Muscle layer of colon (tissue), 2 donors: ENCODE measurements at regions not wholly inside any gene's neighbourhood (a gene's known extent, or its start where the extent isn't known, plus 50 kb on each side); places are given as distances from the start of the nearest gene placed in this dataset.

Experiments used
- H3K27ac ChIP-seq: one replicate; pipeline ENCODE4 v1.7.0; 2013; ENCODE audit warnings: low read depth, mild to moderate bottlenecking, low read length, moderate library complexity
- H3K27me3 ChIP-seq, 2 donors: one replicate each; pipeline ENCODE4 v1.7.0; 2013; ENCODE audit warnings: low read length in 2 of 2, mild to moderate bottlenecking in 2 of 2; ENCODE audit not compliant: insufficient read depth in 2 of 2, control insufficient read depth in 1 of 2
- H3K36me3 ChIP-seq: one replicate; pipeline ENCODE4 v1.7.0; 2013; ENCODE audit warnings: mild to moderate bottlenecking, low read length; ENCODE audit not compliant: insufficient read depth
- H3K4me1 ChIP-seq: one replicate; pipeline ENCODE4 v1.7.0; 2013; ENCODE audit warnings: mild to moderate bottlenecking, low read length; ENCODE audit not compliant: insufficient read depth
- H3K4me3 ChIP-seq, 2 donors: one replicate each; pipeline ENCODE4 v1.7.0; 2013; ENCODE audit warnings: low read length in 2 of 2, low read depth in 1 of 2, mild to moderate bottlenecking in 1 of 2, moderate library complexity in 1 of 2
- H3K9ac ChIP-seq: one replicate; pipeline ENCODE4 v1.7.0; 2013; ENCODE audit warnings: low read length
- H3K9me3 ChIP-seq: one replicate; pipeline ENCODE4 v1.7.0; 2013; ENCODE audit warnings: mild to moderate bottlenecking, low read length
- donor health status: abdominal sarcoma.
- donor health status: Adenocarcinoma of cecum.

DNA sequence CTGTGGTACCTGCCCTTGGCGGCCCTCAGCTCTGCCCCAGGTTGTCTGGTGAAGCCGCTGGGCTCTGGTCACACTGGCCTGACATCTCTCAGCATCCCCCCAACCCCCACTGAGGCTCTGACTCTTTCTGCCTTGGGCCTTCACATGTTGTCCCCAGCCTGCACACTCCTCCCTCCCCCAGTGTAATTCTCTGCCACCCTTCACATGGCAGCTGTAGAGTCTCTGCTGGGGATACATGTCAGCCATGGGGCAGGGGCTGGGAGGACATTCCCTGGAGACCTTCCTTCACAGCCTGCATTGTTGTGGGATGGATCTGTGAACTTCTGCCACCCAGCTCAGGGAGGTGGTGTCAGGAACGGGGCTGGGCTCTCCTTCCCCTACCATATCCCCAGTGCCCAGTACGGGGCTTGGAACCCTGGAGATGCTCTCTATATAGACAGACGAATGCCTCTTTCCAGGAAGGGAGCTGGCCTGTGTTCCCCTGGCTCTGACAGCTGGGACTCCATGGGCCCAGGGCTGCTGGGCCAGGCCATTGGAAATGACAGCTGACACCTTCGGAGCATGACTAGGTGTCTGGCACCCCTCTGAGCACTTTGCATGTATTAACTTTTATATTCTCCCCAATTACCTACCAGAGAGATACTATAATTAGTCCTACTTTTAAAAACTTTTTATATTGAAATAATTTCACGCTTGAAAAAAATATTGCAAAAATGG lies 151.5 kb downstream of the INHBB start:
- Histone ChIP-seq H3K27me3 (no peaks in the 10 kb centered on the region), H3K4me1 (no peaks in the 10 kb centered on the region), H3K36me3 (no peaks in the 10 kb centered on the region), H3K27ac (no peak overlapping the region), H3K4me3 (no peak overlapping the region), H3K9ac (no peak overlapping the region), H3K9me3 (no peaks in the 10 kb centered on the region)

DNA sequence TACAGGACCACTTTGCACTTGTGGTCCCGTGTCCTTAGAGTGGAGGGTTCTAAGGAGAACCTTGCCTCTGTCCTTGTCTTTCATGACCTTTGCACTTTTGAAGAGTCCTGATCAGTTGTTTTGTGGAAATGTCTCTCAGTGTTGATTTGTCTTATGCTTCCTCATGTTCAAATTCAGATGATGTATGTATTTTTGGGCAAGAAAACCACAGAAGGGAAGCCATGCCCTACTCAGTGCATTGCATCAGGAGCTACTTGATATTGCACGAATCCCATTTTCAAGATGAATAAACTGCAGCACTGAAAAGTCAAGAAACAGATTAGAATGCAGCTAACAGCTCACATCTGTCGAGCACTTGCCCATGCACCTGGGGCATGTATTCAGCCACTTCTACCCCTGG lies 152.2 kb downstream of the INHBB start:
- Histone ChIP-seq H3K9me3 (no peaks in the 10 kb centered on the region), H3K9ac (no peak overlapping the region), H3K4me3 (no peak overlapping the region), H3K36me3 (no peaks in the 10 kb centered on the region), H3K27me3 (no peaks in the 10 kb centered on the region), H3K27ac (no peak overlapping the region), H3K4me1 (no peaks in the 10 kb centered on the region)

DNA sequence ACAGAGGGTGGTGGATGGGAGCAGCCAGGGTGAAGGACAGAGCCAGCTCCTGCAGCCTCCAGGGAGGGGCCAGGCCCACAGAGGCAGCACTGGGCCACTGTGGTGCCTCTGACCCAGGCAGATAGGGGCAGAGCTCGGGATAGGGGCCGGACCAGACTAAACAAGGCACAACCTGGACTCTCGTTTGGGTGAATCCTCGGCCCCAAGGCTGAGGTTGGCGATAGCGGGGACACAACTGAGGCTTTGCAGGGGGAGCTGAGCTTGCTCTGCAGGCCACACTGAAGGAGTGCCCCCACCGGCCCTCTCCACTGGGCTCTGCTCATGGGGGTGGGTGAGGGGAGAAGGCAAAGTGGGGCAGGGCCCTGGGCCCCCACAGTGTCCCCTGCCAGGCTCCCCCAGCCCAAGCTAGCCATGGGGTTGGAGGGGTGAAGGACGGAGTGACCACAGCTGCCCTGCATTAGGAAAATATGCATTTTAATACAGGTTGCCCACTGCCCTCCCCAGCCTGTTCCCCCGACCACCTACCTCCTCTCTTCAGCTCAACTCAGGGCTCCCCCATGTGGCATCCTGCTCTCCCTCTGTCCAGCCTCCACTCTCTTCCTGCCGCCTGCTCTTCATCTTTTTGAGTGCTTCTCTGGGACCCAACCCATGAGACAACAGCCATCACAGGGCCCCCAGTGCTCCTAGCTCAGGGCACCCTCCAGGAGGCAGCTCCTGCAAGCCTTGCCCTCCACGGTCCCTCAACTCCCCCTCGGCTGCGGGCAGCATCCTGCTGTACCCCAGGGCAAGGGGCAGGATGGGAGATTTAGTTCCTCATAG lies 152.8 kb downstream of the INHBB start:
- Histone ChIP-seq H3K4me3 (no peak overlapping the region), H3K9ac (no peak overlapping the region), H3K9me3 (no peaks in the 10 kb centered on the region), H3K4me1 (no peaks in the 10 kb centered on the region), H3K36me3 (no peaks in the 10 kb centered on the region), H3K27me3 (no peaks in the 10 kb centered on the region), H3K27ac (no peak overlapping the region)

DNA sequence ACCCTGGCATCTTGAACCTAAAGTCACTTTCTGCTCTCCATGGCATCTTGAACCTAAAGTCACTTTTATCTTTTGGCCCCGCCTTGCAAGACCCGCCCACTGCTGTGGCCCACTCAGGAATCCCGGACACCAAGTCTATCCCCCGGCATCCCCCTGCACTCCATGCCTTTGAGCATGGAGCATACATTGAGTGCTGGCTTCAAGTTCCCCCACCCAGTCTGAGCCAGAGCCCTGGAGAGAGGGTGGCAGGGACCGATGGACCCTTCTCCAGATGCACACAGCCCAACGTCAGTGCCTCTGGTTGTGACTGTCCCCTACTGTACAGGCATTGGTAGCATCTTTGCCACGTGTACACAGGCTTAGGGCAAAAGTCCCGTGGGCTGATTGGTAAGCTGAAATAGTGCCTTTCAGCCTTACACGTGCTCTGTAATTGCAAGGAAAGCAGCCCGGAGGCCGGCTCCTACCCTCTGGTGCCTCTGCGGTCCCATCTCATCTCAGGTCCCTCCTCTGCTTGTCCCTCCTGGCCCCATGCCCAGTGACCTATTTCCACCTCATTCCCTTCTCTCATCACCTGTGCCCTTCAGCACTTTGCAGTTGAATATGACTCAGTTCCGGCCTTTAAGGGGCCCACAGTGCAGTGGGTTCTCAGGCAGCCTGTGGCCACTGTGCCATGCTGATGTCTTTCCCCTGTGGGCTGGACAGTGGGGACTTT lies 154.0 kb downstream of the INHBB start:
- no peaks in the 10 kb centered on the region for H3K4me1 ChIP-seq
- no peaks in the 10 kb centered on the region for H3K27me3 ChIP-seq
- H3K36me3 ChIP-seq, result no peaks in the 10 kb centered on the region
- H3K4me3 ChIP-seq, result no peak overlapping the region
- H3K27ac ChIP-seq, result no peak overlapping the region
- H3K9me3 ChIP-seq, result no peaks in the 10 kb centered on the region
- H3K9ac ChIP-seq, result no peak overlapping the region

DNA sequence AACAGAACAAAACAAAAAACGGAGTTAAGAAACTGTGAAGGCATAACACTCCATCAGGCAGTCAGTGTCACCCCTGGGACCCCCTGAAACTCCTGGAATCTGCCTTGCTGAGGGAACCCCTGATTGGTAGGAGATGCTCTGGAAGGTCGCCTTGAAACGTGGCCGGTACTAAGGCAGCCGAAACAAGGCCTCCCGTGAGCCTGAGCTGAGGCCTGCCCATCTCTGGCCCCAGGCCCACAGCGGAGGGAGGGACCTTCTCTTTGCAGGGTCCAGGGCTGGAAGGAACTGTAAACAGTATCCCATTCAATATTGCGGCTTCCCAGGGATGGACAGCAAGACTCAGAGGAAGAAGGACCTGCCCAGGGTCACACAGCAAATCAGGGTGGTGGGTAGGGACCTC lies 155.7 kb downstream of the INHBB start:
- H3K27me3 ChIP-seq, result no peaks in the 10 kb centered on the region
- H3K4me1 ChIP-seq, result no peaks in the 10 kb centered on the region
- H3K9me3 ChIP-seq, result no peaks in the 10 kb centered on the region
- no peak overlapping the region for H3K9ac ChIP-seq
- H3K36me3 ChIP-seq, result no peaks in the 10 kb centered on the region
- no peak overlapping the region for H3K4me3 ChIP-seq
- no peak overlapping the region for H3K27ac ChIP-seq

DNA sequence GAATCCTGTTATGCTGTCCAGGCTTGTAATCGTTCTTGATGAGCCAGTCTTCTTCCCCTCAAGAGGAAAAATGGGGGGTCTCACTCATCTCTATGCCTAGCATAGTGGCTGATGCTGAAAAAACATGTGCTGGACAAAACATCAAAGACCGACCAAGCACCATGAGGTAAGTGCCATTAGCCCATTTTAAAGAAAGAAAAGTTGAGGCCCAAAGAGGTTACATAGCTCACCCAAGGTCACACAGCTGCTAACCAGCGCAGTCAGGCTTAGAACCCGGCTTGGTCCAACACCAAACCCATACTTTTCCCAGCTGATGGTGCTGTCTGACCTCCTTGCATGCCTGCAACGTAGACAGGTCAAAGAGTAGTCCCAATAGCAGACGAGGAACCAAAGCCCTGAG lies 156.4 kb downstream of the INHBB start:
- Histone ChIP-seq H3K36me3 (no peaks in the 10 kb centered on the region), H3K4me1 (no peaks in the 10 kb centered on the region), H3K9me3 (no peaks in the 10 kb centered on the region), H3K27ac (no peak overlapping the region), H3K27me3 (no peaks in the 10 kb centered on the region), H3K9ac (no peak overlapping the region), H3K4me3 (no peak overlapping the region)

DNA sequence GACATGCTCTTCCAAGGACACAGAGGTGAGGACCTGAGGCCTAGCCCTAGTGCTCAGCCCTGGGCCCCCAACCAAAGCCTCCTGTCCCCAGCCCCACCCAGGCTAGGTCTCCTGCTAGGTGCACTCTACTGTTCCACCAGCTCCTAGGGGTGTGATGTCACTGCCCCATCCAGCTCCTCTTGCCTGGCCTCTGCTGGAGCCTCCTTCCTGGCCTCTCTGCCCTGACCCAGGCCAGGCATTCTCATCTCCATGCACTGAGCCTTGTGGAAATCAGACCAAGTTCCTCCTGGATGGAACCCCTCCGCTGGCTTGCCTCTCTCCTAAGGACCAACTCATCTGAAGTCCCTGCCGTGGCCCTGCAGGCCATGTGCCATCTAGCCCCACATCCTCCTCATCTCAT lies 156.8 kb downstream of the INHBB start:
- Histone ChIP-seq H3K36me3 (no peaks in the 10 kb centered on the region), H3K9ac (no peak overlapping the region), H3K4me1 (no peaks in the 10 kb centered on the region), H3K9me3 (no peaks in the 10 kb centered on the region), H3K4me3 (no peak overlapping the region), H3K27me3 (no peaks in the 10 kb centered on the region), H3K27ac (no peak overlapping the region)

DNA sequence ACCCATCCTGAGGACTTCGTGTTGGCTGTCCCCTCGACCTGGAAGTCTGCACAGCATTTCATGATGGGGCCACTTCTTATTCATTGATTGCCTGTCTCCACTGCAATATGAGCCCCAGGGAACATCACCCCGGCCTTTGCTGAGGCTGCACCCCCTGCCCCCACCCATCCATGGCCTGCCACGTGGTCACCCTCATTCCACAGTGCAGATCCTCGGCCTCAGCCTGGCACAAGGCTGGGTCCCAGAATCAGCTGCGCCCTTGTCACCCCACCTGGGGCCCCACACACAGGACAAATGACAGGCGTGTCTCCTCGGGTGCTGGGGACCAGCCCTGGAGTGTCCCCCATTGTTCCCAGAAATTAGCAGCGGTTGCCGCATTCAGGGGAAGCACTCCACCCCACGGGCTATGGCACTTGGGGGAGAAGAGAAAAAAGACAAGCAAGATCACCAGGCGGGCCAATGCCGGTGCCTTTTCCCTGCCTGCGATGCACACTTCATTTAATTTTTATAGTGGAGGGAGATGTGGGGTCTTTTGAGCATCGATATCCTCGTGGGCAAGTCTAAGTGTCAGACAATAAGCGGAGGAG lies 157.4 kb downstream of the INHBB start:
- H3K36me3 ChIP-seq, result no peaks in the 10 kb centered on the region
- no peak overlapping the region for H3K4me3 ChIP-seq
- H3K9ac ChIP-seq, result no peak overlapping the region
- H3K9me3 ChIP-seq, result no peaks in the 10 kb centered on the region
- no peak overlapping the region for H3K27ac ChIP-seq
- H3K27me3 ChIP-seq, result no peaks in the 10 kb centered on the region
- no peaks in the 10 kb centered on the region for H3K4me1 ChIP-seq

DNA sequence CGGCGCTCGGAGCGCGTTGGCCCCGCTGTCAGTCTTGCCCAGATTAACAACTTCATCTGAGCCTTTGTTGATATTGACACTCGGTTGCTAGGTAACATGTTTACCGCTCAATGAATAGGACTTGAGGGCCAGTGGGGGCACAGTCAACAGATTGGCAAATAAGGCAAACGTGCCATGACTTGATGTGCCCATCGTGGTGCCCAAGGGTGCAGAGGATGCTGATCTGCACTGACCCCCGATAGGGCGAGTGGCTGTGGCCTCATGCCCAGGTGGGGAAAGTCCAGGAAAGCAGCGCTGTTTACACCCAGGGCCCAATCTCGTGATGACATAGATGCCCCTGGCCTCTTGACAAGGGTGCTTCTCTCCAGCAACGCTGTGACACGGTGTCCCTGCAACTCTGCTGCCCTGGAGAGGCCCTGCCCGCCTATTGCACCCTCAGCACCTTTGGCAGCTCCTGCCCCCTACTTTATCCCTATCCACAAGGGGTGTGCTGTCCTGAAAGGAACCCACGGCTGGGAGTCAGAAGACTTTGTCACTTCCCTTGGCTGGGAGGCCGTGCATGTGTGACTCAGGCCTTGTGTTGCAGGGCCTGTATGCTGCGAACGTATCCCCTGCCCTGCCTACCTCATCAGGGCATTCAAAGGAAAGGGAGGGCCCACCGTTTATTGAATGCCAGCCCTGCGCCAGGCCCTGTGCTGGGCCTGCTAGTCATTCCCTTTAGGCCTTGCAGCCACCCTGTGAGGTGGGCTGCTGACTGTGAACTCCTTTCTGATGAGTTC lies 158.0 kb downstream of the INHBB start:
- Histone ChIP-seq H3K4me1 (no peaks in the 10 kb centered on the region), H3K9ac (no peak overlapping the region), H3K27ac (no peak overlapping the region)

DNA sequence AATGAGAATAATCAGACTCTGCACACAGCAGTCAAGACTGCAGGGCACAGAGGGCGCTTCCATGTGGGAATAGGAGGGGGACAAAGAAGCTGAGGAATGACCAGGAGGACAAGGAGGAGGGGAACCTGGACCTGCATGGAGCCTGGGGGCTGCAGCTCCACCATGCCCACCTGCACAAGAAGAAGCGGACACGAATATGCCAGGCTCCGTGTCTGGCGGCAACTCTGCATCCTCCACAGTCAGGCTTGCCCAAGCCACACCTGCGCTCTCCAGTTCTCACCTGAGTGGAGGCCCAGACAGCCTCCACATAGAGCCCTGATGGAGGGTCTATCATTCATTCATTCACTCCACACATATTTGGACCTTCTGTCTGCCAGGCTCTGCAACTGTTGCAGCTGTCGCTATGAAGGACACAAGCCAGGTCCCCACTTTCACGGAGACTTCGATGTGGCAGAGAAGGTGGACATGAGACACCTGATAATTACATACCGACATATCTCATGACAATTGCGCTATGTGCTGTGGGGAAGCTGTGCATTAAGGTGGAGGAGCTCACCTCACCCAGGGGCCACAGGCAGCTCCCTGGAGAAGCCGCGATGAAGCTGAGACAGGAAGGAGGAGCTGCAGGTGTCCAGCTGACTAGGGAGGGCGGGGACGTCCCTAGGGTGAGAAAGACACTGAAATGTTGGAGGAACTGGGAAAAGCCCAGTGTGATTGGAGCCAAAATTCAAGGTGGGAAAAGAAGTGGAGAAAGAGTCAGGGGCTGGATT lies 159.2 kb downstream of the INHBB start:
- Histone ChIP-seq H3K9ac (no peak overlapping the region), H3K36me3 (no peaks in the 10 kb centered on the region)

More for the DNA sequence above, 158.0 kb downstream of the INHBB start:
- Histone ChIP-seq H3K36me3 (no peaks in the 10 kb centered on the region), H3K9me3 (no peaks in the 10 kb centered on the region), H3K27me3 (no peaks in the 10 kb centered on the region), H3K4me3 (no peak overlapping the region)

More for the DNA sequence above, 159.2 kb downstream of the INHBB start:
- H3K4me3 ChIP-seq, result no peak overlapping the region
- no peaks in the 10 kb centered on the region for H3K4me1 ChIP-seq
- H3K27me3 ChIP-seq, result no peaks in the 10 kb centered on the region
- no peak overlapping the region for H3K27ac ChIP-seq
- no peaks in the 10 kb centered on the region for H3K9me3 ChIP-seq
